A673 (cell line): ENCODE measurements at regions not wholly inside any gene's neighbourhood (a gene's known extent, or its start where the extent isn't known, plus 50 kb on each side); places are given as distances from the start of the nearest gene placed in this dataset.
A peak's percentile ranks its signal among the peaks of the same experiment; 100 is the strongest.

Experiments
- BruUV-seq: library from RNA; stranded (reverse); fragments of 400-500 nt; replicated peaks from 2 replicates; lab custom pipeline; 2021; lab: Mats Ljungman, UMichigan
- CTCF ChIA-PET: fragments of 300-600 bp; sonication (Branson Sonifier 250); formaldehyde crosslinking; loops from one replicate; lab custom pipeline; 2022; ENCODE audit warnings: antibody characterized with exemption; lab: Charles Lee
- POLR2A ChIA-PET: fragments of 300-600 bp; sonication (Branson Sonifier 250); formaldehyde crosslinking; loops from one replicate; lab custom pipeline; 2022; ENCODE audit warnings: antibody characterized with exemption; ENCODE audit not compliant: low non-redundant PET; lab: Charles Lee
- DNase-seq: peaks from one replicate; pipeline ENCODE4 v3.0.0-alpha.2; 2015; ENCODE audit warnings: low spot score
- H3K27ac ChIP-seq: fragments of 200-600 bp; sonication (generic); 2 replicates; pipeline ENCODE4 v1.5.1; 2016; ENCODE audit warnings: mixed run types, low read depth, mild to moderate bottlenecking, mixed read lengths, antibody characterized with exemption, low read length; ENCODE audit not compliant: poor library complexity, severe bottlenecking
- H3K27me3 ChIP-seq: fragments of 200-600 bp; sonication (generic); replicated peaks from 2 replicates; pipeline ENCODE4 v1.6.1; 2017; ENCODE audit warnings: mixed run types, low read depth, mild to moderate bottlenecking, mixed read lengths, antibody characterized with exemption, low read length; ENCODE audit not compliant: insufficient read depth, poor library complexity
- H3K36me3 ChIP-seq: fragments of 200-600 bp; sonication (generic); 2 replicates; pipeline ENCODE4 v1.6.1; 2016; ENCODE audit warnings: mixed run types, mild to moderate bottlenecking, mixed read lengths, antibody characterized with exemption, low read length; ENCODE audit not compliant: insufficient read depth, poor library complexity, severe bottlenecking
- H3K4me1 ChIP-seq: fragments of 200-600 bp; sonication (generic); 2 replicates; pipeline ENCODE4 v1.6.1; 2017; ENCODE audit warnings: mixed run types, mild to moderate bottlenecking, mixed read lengths, antibody characterized with exemption, low read length; ENCODE audit not compliant: insufficient read depth, poor library complexity, severe bottlenecking
- H3K4me3 ChIP-seq: fragments of 200-600 bp; sonication (generic); 2 replicates; pipeline ENCODE4 v1.5.1; 2016; ENCODE audit warnings: low read depth, mixed run types, mild to moderate bottlenecking, mixed read lengths, low read length; ENCODE audit not compliant: poor library complexity, severe bottlenecking
- H3K9me3 ChIP-seq: fragments of 200-600 bp; sonication (generic); 2 replicates; pipeline ENCODE4 v1.6.1; 2016; ENCODE audit warnings: mixed run types, low read depth, mild to moderate bottlenecking, mixed read lengths, antibody characterized with exemption, low read length; ENCODE audit not compliant: poor library complexity, severe bottlenecking
- CTCF ChIP-seq: fragments of 300-800, 200-600 bp; sonication (generic); conservative IDR thresholded peaks from 2 replicates; pipeline ENCODE4 v1.5.1; 2017; ENCODE audit warnings: low read depth, mild to moderate bottlenecking, antibody characterized with exemption, low read length, moderate library complexity, mixed read lengths
- EZH2 ChIP-seq: fragments of 200-600 bp; sonication (generic); IDR thresholded peaks from 2 replicates; pipeline ENCODE4 v1.6.1; 2017; ENCODE audit warnings: borderline replicate concordance, low read depth, mild to moderate bottlenecking, mixed read lengths, antibody characterized with exemption, low read length; ENCODE audit not compliant: poor library complexity, severe bottlenecking
- intact Hi-C: fragments of 100-400 bp; cut with micrococcal nuclease; formaldehyde crosslinking; loops from one replicate; pipeline ENCODE4 v1.10.0; 2022; ENCODE audit not compliant: unreplicated experiment

GRCh38 chr16:79334127-79334526, 266.4 kb downstream of the MAF start:
- peak; percentile 7 for DNase-seq
- Histone ChIP-seq H3K4me1 (no peaks in the 10 kb centered on the region), H3K4me3 (no peak overlapping the region), H3K27ac (no peak overlapping the region), H3K36me3 (no peaks in the 10 kb centered on the region), H3K9me3 (no peaks in the 10 kb centered on the region), H3K27me3 (peaks cover 8% of the 10 kb centered on the region)
- TF ChIP-seq EZH2, result no peak
- peak; percentile 58 for TF ChIP-seq CTCF
- ChIA-PET CTCF (no interaction called here), POLR2A (no interaction called here)
- BruUV-seq, result no TSS peak
- intact Hi-C loops, result no loop called here

GRCh38 chr16:79331066-79331465, 269.5 kb downstream of the MAF start:
- intact Hi-C loops, result no loop called here
- DNase-seq, result no peak
- POLR2A ChIA-PET, result no interaction called here

GRCh38 chr16:79329967-79330366, 270.6 kb downstream of the MAF start:
- Histone ChIP-seq H3K36me3 (no peaks in the 10 kb centered on the region), H3K27me3 (peaks cover 25% of the 10 kb centered on the region), H3K4me1 (no peaks in the 10 kb centered on the region), H3K27ac (no peak overlapping the region), H3K9me3 (no peaks in the 10 kb centered on the region), H3K4me3 (no peak overlapping the region)
- intact Hi-C loops, result no loop called here
- no peak for DNase-seq
- POLR2A ChIA-PET, result no interaction called here
- no TSS peak for BruUV-seq
- no peak for TF ChIP-seq CTCF
- TF ChIP-seq EZH2, result no peak
- CTCF ChIA-PET, result no interaction called here

More at GRCh38 chr16:79331066-79331465, 269.5 kb downstream of the MAF start:
- no peak overlapping the region for H3K27ac ChIP-seq
- TF ChIP-seq EZH2, result no peak
- no peak for TF ChIP-seq CTCF
- H3K9me3 ChIP-seq, result no peaks in the 10 kb centered on the region
- no peaks in the 10 kb centered on the region for H3K4me1 ChIP-seq
- CTCF ChIA-PET, result no interaction called here
- peaks cover 25% of the 10 kb centered on the region for H3K27me3 ChIP-seq
- H3K36me3 ChIP-seq, result no peaks in the 10 kb centered on the region
- H3K4me3 ChIP-seq, result no peak overlapping the region
- BruUV-seq, result no TSS peak
